AG04449 (cell line): ENCODE measurements at regions not wholly inside any gene's neighbourhood (a gene's known extent, or its start where the extent isn't known, plus 50 kb on each side); places are given as distances from the start of the nearest gene placed in this dataset.

Source experiments
- CTCF ChIA-PET: fragments of 350-600 bp; formaldehyde crosslinking; extraction: SDS; loops from one replicate; lab custom pipeline; 2021; ENCODE audit warnings: antibody characterized with exemption; lab: Yijun Ruan, JAX
- POLR2A ChIA-PET: fragments of 400-600, 350-600 bp; formaldehyde crosslinking; extraction: SDS; loops from one replicate; lab custom pipeline; 2020; ENCODE audit warnings: antibody characterized with exemption, inconsistent platforms; lab: Yijun Ruan, JAX
- DNase-seq: peaks from one replicate; pipeline ENCODE4 v3.0.0-alpha.2; 2010; ENCODE audit warnings: low read depth, low spot score
- H3K4me3 ChIP-seq: 2 replicates; pipeline ENCODE4 v1.5.1; 2011; ENCODE audit warnings: low read depth, mild to moderate bottlenecking, control low read depth, low read length
- CTCF ChIP-seq: IDR thresholded peaks from one replicate; pipeline ENCODE4 v1.5.1; 2011; ENCODE audit warnings: mild to moderate bottlenecking, moderate library complexity, low read length, control low read depth, inconsistent platforms; ENCODE audit not compliant: insufficient read depth; ENCODE audit errors: missing control alignments

GRCh38 chr20:57891014-57891413 lies 181.2 kb upstream of the PMEPA1 start:
- POLR2A ChIA-PET = no interaction called here
- no peak for TF ChIP-seq CTCF
- CTCF ChIA-PET = no interaction called here
- no peak overlapping the region for H3K4me3 ChIP-seq
- no peak for DNase-seq

GRCh38 chr20:57890202-57890800 lies 180.5 kb upstream of the PMEPA1 start:
- no peak for DNase-seq
- CTCF ChIA-PET = no interaction called here

GRCh38 chr20:57888591-57888990 lies 178.8 kb upstream of the PMEPA1 start:
- POLR2A ChIA-PET = no interaction called here
- DNase-seq = no peak
- H3K4me3 ChIP-seq = no peak overlapping the region
- CTCF ChIA-PET = no interaction called here
- no peak for TF ChIP-seq CTCF

More at GRCh38 chr20:57890202-57890800, 180.5 kb upstream of the PMEPA1 start:
- no peak overlapping the region for H3K4me3 ChIP-seq
- TF ChIP-seq CTCF = no peak
- POLR2A ChIA-PET = no interaction called here

GRCh38 chr20:57884956-57885355 lies 175.1 kb upstream of the PMEPA1 start:
- no peak for DNase-seq
- H3K4me3 ChIP-seq = no peak overlapping the region
- TF ChIP-seq CTCF = no peak
- ChIA-PET POLR2A (no interaction called here), CTCF (no interaction called here)

- no peak for DNase-seq
- ChIA-PET CTCF (no interaction called here), POLR2A (no interaction called here)
- H3K4me3 ChIP-seq = no peak overlapping the region
- TF ChIP-seq CTCF = no peak
Observed at GRCh38 chr20:57883761-57884160, 173.9 kb upstream of the PMEPA1 start.

GRCh38 chr20:57883224-57883623 lies 173.4 kb upstream of the PMEPA1 start:
- H3K4me3 ChIP-seq = no peak overlapping the region
- ChIA-PET CTCF (no interaction called here), POLR2A (no interaction called here)
- no peak for TF ChIP-seq CTCF
- DNase-seq = no peak
